Nucleus accumbens (tissue), 56 donors: ENCODE measurements at regions not wholly inside any gene's neighbourhood (a gene's known extent, or its start where the extent isn't known, plus 50 kb on each side); places are given as distances from the start of the nearest gene placed in this dataset.
A peak's percentile ranks its signal among the peaks of the same experiment; 100 is the strongest.

ENCODE experiments used
- DNase-seq, 56 donors: peaks; one replicate each; lab custom pipeline; 2025; lab: John Stamatoyannopoulos, UW

DNA sequence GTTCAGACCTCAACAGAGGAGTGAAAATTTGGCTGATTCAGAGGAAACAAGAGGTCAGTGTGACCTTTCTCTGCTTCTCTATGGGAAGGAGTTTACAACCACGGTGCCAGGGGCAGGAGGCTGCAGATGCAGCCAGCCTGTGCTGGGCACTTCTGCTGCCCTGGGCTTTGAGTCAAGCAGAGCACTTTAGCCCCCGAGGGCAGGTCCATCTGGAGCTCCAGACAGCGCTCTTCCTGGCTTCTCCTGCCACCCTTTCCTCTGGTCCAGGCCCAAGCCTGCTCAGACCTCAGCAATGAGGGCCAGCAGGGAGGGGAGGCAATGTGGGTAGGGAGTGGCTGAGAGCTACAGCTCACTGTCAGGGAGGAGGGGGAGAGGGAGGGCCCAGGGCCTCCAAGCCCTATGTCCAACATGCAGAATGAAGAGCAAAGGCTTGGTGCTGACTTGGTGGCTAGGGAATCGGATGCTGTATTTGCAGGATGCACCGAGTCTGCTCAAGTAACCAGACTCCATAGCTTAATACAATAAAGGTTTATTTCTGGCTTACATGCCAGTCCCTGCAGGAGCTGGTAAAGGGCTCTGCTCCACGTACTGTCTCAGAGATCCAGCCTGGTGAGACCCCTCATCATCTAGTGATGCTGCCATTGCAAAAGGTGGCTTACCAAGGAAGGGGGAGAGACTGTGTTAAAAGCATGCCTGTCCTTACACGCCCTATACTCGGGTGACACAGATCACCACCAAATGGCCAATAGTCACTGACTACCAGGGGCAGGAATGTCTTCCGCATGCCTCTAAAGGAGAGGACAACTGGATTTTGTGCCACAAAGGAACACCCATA, 481.6 kb downstream of the RPS24 start:
- DNase-seq = peak in 7 of 56 donors; percentile 19 to 39 (median 32)

DNA sequence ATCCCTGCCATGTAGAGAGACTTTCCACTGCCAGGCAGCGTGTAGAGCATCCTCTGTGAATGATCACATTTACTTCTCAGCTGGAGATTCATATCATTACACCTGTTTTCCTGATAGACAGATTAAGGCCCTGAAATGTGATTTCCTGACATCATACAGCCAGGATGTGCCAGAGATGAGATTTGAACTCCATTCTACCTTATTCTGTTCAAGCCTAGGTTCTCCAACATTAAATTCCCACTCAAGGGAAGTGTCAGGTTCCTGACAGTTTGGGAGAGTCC, 482.1 kb downstream of the RPS24 start:
- DNase-seq = no peak

DNA sequence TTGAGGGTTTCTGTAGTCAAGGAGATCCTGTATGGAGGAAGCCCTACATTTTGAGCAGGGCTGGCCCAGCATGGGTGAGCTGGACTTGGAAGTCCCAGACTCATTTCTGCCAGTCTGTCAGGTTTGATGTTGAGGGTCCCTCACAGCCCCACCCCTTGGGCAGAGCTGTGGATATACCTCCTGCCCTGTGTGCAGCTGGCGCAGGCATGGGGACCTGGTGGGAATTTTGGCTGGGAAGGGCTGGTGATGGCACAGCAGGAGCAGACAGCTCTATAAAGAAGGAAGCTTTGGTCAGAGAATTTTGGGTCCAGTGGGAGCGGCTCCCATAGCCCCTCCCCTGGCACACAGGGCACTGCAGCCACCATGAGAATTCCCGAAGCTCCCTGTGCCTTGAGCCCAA, 482.6 kb downstream of the RPS24 start:
- DNase-seq = no peak

DNA sequence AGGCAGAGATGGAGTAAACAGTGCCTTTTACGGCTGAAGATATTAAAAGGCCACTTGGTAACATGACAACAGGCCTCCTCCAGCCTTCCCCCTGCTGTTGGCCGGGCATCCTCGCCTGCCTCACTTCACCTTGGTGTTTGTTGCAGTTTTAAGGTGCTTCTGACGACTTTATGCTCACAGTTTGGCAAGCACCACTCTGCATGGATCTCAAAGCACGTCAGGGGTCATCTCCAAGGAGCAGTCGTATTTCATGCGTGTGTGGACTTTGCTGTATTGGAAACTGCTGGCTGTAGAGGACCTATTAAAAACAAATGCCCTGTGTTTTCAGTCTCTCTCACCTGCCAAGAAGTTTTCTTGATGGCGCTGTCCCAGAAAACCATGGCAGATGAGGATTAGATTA, 483.1 kb downstream of the RPS24 start:
- DNase-seq = no peak

DNA sequence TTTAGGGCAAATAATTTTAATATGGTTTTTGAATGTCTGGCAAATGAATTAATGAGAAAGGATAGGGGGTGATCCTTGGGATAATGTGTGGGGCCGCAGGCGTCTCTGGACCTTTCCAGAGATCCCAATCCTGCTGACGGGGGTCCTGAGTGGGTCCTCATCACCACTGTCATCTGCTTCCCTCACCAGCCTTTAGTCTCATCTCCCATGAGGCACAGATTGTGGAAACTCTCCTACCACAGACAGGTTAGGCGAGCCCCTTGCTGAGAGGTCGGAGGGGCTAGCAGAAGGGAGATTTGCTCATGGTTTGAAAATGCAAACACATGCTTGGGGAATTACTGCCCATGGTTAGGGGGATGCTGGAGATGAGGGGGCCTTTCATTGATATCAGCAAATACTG, 484.6 kb downstream of the RPS24 start:
- DNase-seq = no peak

DNA sequence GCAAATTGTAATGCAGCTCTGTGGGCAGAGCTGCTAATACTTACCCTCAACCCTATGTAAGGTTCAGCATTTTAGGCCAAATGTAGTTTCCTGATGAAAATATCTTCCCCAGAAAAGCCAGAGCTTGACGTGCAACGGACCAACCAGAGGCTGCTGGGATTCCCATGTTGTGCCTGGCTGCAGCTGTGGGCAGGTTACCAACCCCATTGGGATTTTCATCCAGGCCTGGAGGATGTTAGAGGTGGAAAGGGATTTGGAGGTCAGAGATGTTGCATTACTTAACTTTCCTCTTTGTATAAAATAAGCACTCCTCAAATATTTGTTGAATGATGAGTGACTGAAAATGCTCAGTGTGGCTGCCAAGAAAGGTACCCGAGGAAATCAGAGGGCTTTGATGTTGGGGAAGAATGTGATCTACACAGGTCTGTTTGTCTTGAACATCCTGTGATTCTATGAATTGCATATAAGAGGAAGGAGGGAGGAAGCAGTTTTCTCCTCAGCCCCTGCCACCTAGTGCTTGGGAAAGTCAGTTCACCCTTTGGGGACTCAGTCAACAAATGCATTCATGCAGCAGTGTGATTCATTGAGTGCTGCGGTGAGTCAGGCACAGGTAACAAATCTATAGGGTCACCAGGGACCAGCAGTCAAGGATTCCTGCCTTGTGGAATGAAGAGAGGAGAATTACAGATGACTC, 487.2 kb downstream of the RPS24 start:
- no peak for DNase-seq

DNA sequence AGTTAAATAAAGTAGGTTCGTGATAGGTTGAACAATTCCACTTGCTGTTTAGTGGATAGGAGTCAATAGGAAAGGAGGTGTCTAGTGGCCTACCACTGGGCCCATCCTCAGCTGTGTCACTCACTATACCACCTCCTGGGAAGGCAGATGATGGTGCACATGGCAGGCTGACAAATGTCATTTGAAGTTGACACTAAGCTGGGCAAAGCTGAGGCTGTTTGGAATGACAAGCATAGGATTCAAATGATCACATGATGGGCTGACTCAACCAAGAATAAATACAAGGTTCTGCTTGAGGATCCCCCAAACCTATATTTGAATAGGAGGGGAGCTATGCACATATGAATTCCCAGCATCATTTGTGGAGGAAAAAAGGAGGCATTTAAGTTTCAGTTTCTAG, 489.8 kb downstream of the RPS24 start:
- DNase-seq = no peak

DNA sequence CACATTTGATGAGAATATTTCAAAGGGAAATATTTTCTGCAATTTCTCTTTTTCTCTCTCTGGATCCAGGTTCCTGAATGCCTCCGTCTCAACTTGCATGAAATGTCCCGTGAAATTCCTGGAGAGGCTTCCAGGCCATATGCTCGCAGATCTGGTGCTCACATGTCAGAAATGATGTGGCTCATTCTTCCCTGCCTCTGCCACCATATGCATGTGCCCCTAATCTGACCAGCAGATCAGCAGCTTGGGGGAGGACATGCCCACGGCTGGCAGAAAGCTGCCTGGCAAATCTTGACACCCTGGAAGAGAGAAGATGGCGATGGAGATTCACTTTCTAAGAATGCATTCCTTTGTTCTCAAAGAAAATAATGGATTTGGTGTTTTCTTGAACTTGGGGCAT, 490.7 kb downstream of the RPS24 start:
- no peak for DNase-seq

DNA sequence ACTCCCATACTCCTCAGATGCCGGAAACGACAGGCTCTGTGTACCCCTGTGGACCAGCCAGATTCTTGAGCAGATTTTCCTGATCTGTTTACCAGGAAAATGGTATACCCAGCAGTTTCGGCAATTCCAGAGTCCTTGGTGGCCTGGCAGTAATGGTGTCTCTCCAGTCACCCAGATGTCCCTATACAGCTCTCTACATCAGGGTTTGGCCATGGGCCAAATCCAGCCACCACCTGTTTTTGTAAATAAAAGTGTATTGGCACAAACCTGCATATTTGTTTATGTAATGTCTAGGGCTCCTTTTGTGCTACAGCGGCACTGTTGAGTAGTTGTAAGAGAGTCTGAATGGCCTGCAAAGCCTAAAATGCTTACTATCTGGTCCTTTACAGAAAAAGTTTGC, 491.3 kb downstream of the RPS24 start:
- DNase-seq = no peak

DNA sequence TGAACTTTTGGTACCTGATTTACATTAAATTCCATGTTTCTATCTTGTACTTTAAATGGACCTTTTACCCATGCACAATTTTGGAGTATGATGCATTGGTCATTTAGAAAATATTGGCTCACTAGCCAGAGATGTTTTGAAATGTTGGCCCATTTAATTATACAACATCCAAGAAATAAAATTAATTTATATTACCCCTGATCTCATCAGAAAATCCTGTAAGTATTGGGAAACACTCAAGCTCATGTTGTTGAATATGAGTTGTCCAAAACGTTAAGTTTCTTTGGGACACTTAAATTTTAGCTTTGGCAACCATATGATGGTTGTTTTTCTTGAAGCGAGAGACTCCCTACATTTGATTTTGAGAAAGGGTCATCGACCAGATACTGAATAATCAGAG, 492.7 kb downstream of the RPS24 start:
- no peak for DNase-seq

DNA sequence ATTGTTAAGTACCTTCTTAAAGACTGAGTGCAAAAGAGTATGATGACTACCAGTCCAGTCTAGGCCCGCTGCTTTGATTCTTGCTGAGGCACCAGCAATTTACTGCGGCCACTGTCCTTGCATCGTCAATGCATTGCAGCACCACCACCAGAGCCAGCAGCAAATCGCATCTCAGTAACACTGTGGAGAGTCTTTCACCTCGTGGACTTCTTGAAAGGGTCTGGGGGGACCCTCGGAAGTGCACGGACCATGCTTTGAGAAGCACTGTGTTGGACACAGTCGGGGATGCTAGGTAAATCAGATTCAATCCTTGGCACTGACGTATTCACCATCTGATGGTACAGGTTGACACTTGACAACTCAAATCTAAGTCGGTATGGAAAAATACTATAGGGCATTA, 493.6 kb downstream of the RPS24 start:
- no peak for DNase-seq

DNA sequence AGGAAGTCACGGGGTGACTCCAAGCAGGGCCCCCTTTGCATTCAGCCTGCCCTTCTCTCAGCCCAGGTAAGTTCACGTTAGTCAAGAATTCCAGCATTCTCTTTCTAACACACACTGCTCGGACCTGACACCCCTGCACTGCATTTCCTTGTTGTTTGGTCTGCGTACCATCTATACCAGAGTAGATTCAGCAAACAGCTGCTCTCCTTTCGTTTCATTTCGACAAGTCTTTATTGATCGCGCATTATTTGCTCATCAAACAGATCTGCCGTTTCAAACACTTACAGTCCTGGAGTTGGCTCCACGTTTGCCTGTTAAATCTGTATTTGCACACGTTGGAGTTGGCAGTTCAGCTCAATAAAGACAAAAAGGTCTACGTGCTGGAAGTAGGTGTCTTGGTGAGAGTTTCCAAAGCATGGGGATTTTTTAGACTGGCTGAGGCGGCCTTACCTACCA, 495.1 kb downstream of the RPS24 start:
- DNase-seq = no peak

DNA sequence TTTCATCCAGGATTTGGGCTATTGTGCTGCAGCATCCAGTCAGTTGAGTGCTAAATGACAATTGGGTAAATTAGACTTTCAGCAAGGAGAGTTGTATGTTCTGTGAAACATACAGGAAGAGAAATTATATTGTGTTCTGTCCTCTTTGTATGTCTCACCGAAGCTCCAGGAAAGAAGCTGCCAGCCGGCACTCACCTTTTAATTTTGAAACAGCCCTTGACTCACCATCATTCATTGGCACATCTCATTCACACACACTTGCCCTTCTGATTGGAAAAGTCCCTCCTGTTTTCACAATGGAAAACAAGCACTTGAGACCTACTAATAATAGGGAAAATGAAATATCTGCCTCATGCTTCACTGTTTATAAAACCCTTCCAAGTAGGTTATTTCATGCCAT, 495.6 kb downstream of the RPS24 start:
- no peak for DNase-seq

DNA sequence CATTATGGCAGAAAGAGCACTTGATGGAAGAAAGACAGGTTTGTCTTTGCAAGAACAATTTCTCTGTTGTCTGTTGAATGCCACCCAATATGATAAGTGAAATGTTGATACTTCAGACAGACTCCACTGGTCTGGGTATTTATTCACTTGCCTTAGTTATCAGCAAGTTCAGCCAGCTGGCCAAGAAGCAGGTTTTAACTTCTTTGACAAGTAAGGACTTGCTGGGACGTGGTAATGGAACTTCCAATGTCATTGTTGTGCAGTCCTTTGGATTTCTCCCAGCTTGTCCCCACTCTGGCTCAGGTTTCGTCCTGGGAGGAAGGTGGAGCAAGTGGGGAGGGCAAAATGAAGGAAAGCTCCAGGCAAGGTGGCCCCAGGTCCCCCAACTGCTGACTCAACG, 497.4 kb downstream of the RPS24 start:
- no peak for DNase-seq

DNA sequence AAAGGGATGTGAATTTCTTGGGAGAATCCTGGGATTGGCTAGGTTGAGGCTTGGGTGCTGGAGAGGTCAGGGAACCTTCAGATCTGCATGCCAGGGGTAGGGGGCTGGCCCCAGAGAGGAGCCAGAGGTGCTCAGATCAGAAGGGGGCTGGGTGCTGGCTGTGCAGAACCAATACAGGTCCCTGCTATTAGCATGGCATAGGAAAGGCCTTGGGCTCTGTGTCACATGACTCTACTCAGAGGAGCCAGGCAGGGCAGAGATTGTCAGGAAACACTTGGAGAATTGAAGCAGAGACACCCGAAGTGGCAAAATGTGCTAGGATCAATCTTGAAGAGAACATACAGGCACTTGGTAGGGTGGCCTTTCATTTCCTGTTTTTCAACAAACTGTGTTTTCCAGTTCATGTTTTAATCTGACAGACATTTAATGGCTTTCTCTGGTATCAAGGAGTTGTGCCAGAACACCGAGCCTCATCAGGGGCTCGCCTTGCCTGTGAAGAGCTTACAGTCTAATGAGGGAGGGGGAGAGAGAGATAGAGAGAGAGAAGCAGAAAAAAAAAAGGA, 498.9 kb downstream of the RPS24 start:
- DNase-seq = no peak

DNA sequence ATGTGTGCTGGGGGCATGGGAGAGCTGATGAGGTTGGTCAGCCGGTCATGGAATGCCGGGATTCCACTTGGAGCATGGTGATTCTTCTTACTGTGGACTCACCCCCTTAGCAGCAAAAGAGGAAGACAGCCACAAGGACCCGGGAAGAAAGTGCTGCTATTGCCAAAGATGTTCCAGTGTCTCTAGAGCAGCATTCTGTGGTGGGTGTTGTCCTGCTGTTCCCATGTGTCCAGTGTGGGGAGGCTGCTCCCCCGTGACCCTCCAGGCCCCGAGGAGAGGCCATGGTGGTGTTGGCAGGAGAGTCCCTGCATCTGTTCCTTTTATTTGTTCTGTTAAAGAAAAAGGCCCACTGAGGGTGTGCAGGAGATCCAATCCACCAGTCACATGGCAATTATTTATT, 499.4 kb downstream of the RPS24 start:
- DNase-seq = no peak

DNA sequence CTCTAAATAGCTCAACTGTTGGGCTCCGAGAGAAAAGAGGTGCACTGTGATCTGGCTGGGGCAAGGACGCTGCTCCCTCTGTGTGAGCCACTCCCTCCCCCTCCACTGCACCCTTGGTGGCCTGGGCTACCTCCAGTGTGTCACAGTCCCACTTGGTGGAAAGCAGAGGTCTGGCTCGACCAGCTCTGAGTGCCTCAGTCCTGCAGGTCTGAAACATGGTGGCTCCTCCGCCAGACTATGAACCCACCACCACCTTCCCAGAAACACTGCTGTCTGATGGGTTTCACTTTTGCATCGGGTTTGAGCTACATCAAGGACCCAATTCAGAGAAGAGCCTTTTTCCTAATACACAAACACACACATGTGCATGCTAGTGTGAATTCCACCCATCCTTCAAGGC, 500.1 kb downstream of the RPS24 start:
- no peak for DNase-seq

DNA sequence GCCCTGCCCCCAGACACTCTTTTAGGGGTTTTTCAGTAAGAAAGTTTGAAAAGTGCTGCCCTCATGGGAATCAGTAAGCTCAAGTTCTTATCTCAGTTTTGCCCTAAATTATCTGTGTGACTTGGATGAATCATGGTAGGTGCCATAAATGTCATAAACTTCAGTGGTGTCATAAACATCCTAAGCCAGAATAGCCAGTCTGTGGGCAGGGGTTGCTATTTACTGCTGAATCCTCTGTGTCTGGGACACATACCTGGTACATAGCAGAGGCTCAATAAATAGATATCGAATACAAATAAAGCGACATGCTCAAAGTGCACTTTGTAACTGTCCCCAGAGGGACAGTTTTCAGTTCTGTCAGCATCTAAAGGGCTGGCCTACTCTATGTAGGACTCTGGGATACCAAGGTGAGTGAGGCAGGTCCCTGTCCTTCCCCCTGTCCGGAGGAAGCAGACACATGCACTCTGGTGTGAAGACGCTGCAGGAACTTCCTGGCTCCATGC, 502.1 kb downstream of the RPS24 start:
- no peak for DNase-seq

DNA sequence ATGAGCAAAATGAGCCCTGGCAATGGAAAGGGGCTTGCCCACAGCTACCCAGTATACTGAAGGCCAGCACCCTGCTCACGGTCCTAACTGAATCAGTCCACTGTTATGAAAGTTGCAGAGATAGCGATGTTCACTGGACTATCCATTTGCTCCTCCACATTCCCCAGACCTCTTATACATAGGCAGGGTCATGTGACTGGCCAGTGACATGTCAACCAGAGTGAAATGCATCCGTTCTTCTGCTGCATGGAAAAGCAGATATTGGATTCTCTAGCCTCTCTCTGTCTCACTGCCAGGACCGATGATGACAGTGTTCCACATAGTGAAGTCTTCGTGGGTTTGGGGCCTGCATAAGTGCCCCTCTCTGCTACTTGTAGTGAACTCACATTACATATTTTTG, 503.4 kb downstream of the RPS24 start:
- no peak for DNase-seq

DNA sequence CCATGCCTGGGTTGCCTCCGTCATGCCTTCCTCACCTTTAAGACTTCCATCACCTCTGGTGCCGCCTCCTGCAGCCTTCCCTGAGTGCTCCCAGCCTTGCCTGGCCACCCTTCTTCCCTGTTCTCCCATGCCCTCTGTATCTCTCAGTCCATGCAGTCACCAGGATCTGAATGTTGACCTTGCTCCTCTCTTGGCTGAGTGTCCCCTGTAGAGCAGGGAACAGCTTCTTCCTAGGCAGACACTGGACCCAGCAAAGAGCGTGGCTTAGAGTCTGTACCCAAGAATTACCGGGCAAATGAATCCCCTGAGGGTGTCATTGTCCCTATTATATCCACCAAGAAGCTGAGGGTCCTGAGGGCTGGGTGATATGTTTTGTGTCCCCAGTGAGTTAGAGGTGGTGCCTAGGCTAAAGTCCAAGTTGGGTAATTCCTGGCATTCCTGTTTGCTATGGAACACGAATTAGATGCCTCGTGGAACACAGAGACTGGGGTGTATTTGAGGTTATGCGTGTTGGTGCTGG, 505.6 kb downstream of the RPS24 start:
- no peak for DNase-seq

DNA sequence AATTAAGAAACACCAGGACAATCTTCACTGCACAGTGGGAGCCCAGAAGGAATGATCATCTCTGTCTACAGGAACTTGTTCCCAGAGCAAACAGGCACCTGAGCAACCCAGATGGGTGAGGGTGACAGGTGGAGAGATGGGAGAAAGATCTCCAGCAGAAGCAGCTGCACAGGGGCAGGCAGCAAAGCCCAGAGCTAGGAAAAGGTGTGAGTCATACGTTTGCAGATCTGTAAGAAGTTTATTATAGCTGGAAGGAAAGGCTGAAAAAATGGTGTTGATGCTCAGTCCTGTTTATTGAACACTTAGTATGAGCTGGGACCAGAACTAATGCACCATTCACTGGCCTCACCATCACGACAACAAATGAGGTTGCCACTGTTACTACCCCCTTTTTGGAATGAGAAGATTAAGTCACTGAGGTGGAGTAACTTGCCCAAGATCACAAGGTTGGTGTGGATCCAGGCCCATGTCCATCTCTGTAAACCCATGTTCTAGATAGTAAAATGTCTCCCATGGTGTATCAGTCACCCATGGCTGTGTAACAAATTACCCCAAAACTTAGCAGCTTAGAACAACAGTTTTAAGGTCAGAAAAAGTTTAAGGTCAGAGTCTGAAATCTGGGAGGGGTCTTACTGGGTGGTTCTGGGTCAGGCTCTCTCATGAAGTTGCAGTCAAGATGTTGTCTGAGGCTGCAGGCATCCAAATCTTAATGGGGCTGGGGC, 506.9 kb downstream of the RPS24 start:
- DNase-seq = no peak
